Stimulated activated CD4-positive, alpha-beta T cell treated with anti-CD3 and anti-CD28 coated beads, Interleukin-12 subunit alpha, Interleukin-12 subunit beta, amount 100 ng/mL, for 24 hours (primary cell): ENCODE measurements at regions not wholly inside any gene's neighbourhood (a gene's known extent, or its start where the extent isn't known, plus 50 kb on each side); places are given as distances from the start of the nearest gene placed in this dataset.

ENCODE experiments used
- DNase-seq, 2 experiments: peaks; one replicate each; pipeline ENCODE4 v3.0.0-alpha.2; 2020; ENCODE audit warnings: low read depth in 2 of 2

DNA sequence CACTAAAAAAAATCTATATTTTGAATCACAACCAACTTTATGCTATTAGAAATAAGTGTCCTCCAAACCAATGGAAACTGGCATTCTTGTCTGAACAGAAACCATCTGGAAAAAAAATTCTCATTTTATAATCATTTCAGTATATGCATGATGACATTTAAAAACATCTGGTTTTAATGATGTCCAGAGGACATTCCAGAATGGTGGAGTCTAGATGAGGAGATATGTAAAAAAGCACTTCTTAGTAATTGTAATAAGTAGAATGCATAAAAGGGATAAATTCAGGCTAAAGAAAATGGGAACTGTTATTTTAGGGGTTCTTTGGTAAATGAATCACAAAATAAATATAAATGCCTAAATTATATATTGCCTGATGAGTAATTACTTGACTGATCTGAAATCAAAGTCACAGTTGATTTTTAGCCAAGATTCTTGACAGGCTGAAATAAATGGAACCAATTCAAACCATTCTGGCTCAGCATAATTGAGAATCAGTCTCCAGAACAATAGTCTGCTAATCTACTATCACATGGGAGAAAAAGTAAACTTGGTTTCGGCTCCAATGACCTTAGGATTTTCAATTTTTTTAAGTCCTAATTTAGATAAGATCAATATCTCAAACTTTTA is 636.6 kb downstream of the FAT4 start:
- DNase-seq, result no peak

DNA sequence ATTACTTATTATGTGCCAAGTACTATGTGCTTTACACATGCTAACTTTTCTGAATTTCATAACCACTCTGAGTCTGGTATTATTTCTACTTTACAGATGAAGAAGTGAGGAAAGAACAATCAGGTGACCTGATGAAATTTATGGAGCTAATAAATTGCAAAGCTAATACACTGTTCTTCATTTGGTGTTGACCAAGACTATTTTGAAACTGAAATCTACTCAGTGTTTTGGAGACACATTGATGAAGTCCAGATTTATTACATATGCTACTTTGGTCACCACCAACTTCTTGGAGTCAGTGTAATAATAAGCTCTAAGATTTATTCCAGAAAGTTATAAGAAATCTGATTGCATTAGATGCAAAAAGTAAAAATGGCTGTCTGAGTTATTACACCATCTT is 637.9 kb downstream of the FAT4 start:
- no peak for DNase-seq

DNA sequence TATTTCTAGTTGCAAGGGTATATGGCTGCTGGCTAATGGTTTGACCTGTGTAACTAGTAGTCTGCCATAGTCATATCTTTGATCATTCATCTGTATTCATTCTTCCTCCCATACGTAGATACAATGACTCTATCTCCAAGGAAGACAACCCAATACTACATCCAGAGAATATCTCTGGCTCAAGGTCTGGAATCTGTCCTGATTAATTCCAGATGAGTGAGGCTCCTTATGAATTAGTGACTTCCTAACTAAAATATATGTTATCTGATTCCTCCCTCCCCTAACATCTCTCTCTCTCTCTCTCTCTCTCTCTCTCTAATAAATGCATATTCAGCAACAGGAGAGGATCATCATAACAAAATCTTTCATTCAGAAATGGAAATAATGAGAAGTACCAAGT is 641.5 kb downstream of the FAT4 start:
- no peak for DNase-seq

DNA sequence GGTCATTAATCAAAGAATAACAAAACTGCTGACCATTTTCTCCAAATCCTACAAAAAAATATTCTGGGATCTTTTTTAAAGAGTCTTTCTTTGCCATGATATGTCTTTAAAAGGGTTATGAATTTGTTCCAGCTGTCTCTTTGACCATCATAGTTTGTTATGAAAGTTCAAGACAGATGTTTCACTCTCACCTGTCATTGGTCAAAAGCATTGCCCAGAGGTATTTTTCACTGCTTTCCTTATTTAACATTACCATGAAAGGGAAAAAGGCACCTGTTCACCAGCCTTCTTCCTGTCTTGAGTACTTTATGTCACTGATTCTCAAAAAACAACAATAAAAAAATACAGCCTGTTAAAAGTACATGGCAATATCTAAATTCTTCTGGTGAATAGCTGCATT is 643.8 kb downstream of the FAT4 start:
- no peak for DNase-seq

DNA sequence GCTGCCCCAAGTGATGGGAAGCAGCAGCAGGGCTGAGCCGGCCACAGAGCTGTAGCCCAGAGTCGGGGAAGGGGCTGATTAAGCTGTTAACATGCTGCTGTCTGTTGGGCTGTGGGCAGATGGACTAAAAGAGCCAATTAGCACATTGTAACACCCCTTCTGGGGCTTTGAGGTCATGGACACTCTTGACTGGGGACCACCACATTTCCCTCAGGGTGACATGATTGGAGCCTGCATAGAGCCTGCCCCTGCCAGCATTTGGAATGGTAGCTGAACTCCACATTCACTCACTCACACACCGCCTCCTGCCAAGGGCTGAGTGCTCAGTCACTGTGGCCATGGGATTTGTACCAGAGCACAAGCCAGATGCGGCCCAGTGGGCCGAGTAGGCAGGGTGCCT is 646.9 kb downstream of the FAT4 start:
- no peak for DNase-seq

DNA sequence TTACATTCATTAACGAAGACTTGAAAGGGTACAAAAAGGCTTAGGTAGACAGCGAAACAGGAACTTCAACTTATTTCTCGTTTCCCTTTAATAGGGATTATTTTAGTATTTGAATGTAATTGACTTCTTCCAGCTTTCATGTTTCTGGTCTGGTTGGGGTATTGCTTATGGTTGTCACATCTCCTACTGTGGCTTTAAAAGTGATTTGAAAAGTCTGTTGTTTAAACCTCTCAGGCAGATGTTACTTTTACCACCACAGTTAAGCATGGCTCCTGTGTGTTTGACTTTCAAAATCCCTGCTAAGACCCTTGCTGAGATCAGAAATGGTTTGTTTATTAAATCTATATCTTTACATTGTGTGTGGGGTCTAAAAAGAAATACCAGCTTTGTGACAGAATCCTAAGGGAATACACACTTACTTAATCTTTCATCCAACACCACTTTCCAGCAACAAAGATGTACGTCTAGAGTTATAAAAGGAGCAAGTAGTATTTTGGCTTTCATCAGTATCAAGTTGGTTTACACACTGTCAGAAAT is 661.2 kb downstream of the FAT4 start:
- DNase-seq, result no peak

DNA sequence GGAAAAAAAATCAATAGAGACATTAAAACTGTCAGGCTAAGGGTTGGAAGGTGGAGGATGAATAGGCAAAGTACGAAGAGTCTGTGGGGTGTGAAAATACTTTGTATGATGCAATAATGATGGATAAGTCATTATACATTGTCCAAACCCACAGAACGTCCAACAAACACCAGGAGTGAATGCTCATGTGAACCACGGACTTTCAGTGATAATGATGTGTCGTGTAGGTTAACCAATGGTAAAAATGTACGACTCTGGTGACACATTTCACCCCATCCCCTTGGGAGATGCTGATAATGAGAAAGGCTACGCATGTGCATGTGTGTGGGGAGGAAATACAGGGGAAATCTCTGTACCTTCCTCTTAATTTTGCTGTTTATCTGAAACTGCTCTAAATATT is 665.2 kb downstream of the FAT4 start:
- no peak for DNase-seq

DNA sequence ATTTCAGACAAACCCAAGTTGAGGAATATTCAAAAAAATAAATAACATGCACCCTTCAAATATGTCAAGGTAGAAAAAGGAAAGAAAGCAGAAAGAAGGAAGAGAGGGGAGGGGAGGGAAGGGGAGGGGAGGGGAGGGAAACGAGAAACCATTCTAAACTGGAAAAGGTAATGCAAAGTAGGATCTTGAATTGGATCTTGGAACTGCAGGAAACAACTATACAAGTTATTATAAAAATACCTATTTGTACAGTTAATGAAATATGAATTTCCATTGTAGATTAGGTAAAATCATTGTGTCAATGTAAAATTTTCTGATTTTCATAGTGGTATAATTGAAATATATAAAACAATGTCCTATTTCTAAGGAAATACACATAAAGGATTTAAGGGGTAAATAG is 668.4 kb downstream of the FAT4 start:
- no peak for DNase-seq

DNA sequence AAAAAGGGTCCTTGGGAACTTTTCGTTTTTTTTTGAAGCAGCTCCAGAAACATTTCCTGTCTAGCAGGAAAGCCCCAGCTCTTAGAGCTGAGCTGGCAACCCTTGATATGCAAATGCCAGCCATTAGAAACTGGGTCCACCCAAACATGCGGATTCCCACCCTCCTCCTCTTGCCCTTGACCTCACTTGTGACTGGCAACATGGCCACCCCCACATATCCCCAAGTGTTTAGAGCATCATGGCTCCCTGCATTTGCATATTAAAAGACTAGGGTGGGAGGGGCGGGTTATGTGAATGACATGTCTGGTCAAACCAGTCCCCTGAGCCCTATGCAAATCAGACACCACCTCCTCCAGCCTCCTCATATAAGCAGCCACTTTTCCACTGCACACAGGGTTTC is 671.1 kb downstream of the FAT4 start:
- no peak for DNase-seq

DNA sequence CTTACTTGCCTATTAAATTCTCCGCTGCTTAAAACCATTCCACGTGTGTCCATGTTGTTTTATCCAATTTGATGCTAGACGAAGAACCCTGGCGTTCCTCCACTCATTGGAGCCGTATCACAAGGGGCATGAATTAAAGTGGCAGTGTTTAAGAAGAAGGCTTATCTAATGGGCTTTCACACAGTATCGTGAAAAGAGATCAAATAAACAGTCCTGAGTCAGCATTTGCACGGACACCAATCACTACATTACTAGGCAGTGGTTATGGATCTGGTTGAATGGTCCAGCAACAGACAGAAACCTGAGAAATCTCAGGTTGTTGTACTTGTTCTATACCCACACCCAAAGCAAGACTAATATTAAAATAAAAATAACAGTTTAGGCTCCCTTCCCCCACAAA is 671.6 kb downstream of the FAT4 start:
- no peak for DNase-seq

DNA sequence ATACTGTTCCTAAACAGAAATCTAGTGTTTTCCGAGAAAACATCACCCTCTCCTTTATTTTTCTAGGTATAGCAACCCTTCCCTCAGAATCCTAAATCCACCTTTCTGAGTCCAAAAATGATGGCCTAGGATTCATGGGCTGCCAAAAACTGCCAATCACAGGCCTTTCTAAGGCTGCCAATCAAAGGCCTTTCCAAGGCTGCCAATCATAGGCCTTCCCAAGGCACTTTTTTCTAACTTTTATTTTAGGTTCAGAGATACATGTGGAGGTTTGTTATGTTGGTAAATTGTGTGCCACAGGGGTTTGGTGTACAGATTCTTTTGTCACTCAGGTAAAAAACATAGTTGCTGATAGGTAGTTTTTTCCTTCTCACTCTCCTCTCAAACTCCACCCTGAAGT is 673.7 kb downstream of the FAT4 start:
- DNase-seq, result no peak

DNA sequence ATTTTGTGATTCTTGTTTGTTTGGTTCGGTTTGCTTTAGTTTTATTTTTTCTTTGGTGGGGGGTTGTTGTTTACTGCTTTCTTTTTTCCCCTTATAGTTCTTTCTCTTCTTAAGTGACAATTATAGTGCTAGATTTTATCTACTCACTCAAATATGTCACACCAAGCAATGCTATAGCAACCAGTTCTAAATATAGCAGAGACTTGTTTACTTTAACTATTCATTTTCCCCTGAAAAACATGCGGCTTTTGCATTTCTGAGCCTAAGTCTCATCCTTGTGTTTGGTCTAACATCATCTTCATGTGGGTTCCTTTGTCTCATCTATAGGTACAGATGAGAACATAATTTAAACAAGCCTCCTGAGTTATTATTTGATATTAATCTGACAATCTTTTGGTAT is 676.6 kb downstream of the FAT4 start:
- DNase-seq, result no peak

DNA sequence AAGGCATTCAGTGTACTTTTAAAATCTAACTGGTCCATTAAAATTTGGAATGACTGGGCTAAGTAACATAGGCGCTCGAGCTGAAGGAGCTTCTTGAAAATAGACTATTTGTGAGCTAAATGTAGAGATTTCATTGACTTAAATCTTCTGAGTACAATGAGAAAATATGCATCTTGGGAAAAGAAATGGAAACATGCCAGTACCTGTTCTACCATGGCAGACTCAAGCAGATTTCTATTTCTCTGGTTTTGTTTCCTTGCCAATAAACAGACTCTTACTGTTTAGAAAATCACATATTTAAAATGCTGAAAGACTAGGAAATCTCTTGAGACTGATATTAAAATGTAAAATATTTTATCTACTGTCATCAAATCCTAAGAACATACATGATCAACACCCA is 678.1 kb downstream of the FAT4 start:
- DNase-seq, result no peak

DNA sequence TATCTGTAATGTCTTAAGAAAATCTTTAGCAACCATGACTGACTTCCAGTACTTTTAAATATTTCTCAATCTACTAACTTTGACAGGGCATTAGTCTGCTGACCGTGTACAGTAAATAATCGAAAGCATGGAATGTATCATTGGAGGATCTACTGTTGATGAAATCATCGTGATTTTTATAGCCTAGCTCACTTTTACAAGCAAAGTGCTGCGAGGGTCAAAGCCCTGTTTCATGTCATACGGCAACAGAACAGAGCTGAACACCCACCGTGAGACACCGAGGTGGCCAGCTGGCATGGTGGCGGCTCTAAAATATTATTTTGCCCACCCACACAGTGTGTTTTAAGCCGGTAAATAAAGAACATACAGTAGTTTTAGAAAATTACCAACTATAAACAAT is 679.3 kb downstream of the FAT4 start:
- no peak for DNase-seq

DNA sequence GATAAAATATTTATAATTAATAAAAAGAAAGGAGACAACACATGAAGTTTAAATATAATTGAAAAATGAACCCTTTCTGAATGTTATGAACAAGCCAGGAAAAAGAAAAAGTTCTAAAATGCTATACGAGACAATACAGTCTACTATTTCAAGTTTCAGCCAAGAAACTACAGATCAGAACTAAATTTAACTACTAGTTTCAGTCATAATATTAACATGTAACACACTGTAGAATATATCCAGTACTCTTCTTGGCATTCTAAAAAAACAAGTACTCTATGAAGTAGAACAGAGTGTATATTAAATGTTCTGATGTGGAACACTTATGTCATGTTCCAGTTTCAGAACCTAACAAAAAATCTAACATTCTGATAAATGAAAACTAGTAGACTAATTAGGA is 679.7 kb downstream of the FAT4 start:
- no peak for DNase-seq

DNA sequence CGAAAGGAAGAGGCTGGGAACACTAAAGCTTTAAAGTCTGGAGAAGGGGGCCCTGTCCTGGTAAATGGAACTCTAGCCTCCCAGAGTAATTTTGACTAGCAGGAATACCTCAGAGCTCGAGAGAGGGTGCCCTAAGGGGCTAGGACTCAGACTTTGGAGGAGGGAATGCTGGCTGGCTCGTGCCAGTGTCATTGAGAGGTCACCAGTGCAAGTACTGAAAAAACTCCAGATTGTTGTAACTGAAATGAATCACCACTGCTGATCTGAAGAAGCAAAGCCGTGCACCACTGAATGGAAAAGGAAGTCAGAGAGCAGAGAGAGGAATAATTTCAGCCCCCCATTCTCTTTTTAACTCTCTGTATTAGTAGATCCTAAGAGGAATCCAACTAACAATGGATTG is 690.2 kb downstream of the FAT4 start:
- no peak for DNase-seq

DNA sequence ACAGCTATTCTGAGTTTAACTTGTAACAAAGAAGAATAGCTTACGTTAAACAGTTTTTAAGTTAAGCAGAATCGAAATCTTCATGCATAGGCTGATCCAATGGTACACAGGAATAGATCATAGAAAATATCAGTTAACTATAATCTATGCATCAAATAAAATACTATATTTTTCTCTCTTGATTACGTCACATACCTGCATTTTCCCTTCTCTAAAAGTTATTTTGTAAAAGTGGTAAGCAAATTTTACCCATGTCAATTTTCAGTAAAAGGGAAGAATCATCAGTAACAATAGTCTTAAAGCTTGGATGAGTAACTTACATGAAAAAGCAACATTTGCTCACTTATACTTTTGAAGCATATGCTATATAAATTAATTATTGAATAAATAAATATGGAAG is 692.4 kb downstream of the FAT4 start:
- DNase-seq, result no peak

DNA sequence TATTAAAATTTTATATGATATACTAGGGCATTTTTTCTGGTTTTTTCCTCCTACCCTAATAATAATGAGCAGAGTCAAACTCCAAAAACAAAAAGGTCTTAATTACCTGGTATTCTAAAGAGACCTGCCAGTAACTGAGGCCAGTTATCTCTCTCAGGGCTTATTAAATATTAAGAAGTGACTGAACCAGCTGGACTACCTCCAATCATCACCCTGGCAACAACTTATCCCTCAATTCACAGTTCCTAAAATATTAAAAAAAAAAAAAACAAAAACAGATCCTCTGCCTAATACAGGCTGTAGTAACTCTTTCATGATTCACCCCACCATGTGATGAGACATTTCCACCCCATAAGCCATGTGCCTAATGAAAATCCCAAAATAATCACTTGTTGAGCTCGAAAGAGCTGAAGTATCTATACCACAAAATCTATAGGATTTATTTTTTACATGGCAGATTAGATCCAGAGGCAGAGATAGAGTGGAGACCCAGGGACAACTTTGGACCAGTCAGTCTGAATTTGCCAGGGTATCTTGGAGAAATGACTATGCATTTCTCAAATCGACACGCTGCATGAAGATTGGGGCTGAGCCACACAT is 698.0 kb downstream of the FAT4 start:
- DNase-seq, result no peak

DNA sequence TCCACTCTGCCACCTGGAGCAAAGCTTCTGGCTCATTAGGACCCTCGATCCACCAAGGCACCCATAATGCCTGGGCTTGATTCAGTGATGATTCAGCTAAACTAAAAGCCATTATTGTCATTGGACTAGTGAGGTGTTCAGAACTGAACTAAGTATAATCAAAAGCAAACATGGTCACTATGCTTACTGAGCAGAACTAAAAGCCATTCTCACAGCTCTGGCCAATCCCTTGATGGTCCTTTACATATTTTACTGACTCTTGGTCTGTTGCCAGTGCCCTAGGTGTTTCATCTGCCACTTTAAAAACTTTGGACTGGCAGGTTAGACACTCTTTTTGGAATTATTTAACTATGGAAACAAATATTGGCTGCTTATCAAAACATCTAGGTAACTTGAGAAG is 703.5 kb downstream of the FAT4 start:
- DNase-seq, result no peak

DNA sequence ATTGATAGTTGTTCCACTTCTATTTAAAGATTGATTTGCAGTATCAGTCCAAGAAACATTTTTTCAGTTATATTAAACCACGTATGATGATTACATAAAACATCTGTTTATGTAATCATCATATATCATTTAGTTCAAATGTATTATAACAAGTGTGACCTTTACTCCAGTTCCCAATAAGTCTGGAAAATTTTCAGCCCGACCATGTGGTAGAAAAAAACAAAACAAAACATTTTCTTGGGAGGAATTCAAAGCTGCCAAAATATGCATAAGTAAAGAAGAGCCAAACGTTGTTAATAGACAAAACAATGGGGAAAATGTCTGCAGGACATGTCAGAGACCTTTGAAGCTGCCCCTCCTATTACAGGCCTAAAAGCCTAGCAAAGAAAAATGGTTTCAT is 709.1 kb downstream of the FAT4 start:
- no peak for DNase-seq

DNA sequence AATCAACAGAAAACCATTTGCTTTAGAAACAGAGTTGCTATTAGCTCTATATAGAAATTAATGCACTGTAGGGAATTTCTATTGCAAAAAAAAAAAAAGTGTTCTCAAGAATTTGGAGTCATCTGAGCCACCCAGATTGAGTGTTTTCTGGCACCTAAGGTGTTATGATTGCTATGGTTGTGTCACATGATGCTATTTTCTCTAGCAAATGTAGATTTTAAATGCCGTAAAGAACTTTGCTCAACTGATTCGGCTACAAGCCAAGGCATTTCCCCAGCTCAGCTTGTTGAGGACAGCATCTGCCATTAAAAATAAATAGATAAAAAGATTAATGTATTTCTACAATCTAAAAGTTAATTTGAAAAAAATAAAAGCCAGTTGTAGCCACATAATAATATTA is 712.8 kb downstream of the FAT4 start:
- DNase-seq, result no peak

DNA sequence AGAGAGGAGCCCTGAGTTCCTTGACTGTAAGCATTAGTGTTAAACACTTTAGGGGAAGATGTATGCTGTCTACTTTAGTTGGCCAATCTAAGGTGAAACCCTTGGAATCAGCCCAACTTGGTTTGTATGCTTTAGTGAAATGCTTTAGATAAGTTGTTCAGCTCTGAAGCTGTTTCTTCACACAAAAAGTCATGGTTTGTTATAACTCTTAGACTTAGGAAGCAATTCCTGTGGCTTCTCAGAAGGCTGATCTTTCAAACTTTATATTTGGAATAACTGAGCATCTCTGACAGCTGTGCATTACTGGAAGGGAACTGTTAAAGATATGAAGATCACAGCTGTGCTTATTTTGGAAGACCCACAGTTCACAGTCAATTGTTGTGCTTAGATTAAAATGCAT is 714.1 kb downstream of the FAT4 start:
- no peak for DNase-seq

DNA sequence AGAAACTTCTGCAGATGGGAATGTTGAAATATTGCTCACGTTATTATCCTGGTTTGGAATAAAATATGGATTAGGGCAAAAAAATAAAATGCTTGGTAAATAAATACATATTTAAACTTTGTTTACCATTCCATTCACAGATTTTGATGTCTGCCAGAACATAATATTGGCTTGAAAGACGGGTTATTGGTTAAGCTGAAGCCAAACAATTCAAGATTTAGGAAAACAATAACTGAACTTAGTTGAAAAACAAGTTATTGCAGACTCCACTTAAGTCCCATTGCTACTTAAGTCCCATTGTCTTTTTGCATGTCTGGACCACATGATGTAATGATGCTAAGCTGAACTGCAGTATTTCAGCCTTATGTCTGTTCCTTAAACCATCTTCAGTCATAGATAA is 722.5 kb downstream of the FAT4 start:
- DNase-seq, result no peak

DNA sequence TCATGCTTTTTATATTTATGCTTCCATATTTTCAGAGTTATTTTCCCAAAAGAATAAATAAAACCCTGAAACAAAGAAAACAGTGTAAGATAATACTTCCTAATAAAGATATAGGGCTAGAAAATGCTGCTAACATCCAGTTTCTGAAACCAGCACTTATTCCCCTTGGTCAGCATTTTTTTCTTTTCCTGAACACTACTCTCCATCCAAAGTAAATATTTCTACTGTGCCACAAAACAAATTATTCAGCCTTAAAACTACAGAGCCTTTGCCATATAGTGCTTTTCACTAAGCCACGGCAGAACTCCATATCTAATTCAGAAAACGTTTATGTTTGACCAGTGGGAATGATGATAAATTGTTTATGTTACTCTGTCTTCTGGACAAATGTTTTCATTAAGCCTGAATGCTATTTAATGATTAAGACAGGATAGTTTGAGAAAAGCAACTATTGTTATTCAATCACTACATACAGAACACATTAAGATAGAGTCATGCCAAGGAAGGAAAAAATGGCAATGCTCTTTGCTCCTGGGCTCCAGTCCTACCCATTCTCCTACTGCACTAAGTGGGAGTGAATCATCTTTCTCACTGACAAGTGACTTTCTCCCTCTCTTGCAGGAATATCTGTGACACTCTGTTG is 723.9 kb downstream of the FAT4 start:
- no peak for DNase-seq
